ENCODE measurements at regions not wholly inside any gene's neighbourhood (a gene's known extent, or its start where the extent isn't known, plus 50 kb on each side); places are given as distances from the start of the nearest gene placed in this dataset.
"Not testable (repeated sequence)": the region's sequence is repeated elsewhere in the genome, so short reads cannot be mapped to it uniquely, and the experiment has no call there.

DNA sequence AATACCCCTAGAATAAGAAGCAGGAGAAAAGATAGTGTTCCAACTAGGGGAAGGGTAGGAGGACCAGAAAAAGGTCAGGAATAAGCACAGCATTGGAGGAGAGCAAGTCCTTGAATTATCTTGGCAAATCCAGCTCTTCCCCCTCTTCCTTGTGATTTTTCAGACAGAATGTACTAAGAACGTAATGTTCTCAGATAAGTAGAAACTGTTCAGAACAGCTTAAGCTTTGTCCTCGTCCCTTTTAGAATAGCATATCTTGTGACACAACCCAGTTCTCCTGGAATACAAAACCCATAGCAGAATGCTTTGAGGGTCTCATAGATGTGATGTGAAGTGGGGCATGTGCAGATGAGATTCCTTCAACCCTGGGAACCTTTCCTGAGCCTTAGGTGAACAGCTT is 97.4 kb downstream of the EMB start:
- DNase-seq, result no peak

DNA sequence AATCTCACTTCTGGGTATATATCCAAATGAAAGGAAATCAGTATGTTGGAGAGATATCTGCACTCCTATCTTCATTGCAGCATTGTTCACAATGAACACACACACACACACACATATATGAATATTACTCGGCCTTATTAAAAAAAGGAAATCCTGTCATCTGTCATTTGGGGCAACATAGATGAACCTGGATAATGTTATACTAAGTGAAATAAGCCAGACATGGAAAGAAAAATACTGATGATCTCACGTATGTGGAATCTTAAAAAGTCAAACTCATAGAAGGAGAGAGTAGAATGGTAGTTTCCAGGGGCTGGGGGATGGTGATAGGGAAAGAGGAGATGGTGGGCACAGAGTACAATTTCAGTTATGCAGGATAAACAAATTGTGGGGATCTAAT is 100.3 kb downstream of the EMB start:
- no peak for DNase-seq

DNA sequence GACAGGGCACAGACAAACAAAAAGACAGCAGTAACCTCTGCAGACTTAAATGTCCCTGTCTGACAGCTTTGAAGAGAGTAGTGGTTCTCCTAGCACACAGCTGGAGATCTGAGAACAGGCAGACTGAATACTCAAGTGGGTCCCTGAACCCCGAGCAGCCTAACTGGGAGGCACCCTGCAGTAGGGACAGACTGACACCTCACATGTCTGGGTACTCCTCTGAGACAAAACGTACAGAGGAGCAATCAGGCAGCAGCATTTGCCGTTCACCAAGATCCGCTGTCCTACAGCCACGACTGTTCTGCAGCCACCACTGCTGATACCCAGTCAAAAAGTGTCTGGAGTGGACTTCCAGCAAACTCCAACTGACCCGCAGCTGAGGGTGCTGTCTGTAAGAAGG is 110.5 kb downstream of the EMB start:
- not testable (repeated sequence) for DNase-seq

DNA sequence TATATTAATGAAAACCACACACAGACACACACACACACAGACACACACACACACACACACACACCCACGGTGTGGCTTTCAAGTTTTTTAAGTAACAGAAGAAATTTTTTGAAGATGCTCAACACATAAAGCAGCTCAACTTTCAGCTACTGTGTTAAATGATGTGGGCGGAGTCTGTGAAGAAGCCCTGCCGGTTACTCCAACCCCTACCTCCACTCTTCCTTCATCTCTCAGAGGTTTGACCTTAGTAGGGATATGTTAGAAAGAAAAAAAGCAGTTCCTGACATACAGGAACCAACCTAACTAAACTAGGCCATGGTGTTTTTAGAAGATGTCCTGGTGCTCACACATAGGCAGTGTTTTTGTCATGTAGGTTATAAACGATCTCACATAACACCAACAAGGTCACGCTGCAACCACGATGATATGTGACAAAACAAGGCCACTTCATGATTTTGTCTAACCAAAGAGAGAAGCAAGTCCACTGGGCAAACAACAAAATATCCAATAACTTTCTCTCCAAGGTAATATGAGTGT is 112.8 kb downstream of the EMB start:
- no peak for DNase-seq

DNA sequence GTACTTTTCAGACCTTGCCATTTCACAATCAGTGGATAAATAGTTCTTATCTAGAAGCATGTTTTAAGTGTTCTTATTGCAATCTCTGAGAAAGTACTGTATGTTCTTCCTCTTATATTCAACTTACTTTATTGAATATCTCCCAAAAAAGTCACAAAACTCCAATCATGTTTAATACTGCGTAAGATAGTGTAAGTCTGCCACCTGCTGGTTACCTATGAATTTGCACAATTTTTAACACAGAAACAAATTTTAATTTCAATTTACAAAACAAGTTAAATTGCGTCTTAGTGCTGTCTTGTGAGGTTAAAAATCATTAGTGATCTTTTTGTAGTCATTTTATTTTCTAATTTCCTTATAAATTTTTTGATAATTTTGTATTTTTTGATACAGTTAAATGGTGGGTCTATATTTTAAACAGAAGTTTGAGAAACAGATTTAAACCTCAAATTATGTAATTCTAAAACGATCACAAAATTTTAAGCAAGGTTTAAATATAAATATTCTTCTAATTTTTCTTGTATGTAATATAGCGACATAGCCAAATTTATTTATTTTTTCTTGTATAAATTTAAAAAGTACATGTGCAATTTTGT is 115.8 kb downstream of the EMB start:
- DNase-seq, result peak; percentile 55

DNA sequence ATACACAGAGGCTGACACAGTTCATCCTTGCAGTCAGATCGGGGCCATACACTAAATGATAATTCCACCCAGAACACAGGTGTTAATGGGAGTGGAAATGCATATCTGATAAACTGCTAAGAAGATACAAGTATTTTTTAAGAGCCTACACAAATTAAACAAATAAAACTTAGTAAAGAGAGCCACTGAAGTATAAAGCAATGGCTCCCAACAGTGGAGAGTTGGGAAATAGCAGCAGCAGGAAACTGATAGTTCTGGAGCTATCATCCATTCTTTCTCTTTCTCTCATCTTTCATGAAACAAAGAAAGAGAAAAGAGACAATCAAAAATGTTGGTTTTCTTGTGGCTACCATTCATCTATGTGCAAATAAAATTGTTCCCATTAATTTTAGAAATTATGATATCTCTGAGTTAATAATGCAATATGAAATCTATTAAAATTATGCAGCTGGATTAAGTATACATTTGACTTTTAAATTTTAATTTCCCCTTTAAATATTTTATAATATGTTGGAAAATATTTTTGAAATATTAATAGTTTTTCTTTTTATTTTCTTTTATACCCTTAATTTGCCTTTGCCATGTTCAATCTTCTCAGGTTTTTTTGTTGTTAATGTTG is 120.8 kb downstream of the EMB start:
- DNase-seq, result peak; percentile 29

DNA sequence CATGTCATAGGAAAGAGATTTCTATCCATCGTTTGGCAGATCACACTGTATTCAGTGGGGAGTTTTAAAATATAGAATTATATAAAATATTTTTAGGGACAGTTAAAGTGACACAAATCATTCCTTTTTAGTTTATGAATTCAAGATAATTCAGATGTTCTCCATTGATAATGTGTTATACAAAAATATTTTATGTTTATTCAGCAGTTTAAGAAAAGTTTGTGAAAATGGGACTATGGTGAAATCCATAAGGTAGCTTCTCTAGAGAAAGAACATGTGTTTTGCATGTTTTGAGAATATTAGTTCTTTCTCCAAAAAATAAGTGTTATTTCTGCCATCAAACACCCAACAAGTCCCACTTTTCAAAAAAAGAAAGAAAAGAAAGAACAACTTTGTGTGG is 122.9 kb downstream of the EMB start:
- DNase-seq, result no peak

DNA sequence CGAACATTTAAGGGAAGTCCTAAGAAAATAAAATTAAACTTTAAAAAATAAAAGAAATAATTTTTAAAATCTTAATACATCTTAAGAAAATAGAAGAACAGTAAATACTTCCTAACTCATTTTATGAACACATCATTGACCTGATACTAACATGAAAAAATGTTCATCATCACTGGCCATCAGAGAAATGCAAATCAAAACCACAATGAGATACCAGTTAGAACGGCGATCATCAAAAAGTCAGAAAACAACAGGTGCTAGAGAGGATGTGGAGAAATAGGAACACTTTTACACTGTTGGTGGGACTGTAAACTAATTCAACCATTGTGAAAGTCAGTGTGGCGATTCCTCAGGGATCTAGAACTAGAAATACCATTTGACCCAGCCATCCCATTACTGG is 134.6 kb downstream of the EMB start:
- not testable (repeated sequence) for DNase-seq

DNA sequence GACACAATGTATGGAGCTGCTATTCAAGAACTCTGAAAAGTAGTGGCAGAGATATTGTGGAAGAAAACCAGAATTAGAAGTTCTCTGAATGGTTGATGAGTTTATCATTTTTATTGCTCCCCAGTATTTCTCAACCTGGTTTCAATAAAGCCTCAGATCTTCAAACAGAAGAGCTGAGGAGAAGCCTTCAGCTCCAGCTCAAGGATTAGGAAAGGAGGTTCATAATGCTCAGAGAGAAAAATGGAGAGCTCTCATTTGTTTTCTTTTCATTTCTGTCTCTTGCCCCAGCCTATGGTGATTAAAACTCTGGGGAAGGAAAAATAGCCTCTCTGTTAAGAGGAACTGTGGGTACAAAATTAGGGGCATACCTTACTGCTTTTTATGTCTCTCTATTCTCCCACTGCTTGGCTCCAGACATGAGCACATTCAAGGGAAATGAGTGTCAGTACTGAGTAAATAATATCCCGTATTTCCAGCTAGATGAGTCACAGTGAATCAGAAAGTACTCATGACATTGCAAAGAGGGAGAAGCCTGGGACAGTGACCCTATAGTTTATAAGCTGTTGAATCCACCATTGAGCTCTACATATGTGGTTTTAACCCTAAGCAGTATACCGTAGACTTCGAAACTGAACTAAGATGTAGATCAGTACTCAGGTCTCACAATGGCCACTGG is 138.1 kb downstream of the EMB start:
- DNase-seq, result no peak

DNA sequence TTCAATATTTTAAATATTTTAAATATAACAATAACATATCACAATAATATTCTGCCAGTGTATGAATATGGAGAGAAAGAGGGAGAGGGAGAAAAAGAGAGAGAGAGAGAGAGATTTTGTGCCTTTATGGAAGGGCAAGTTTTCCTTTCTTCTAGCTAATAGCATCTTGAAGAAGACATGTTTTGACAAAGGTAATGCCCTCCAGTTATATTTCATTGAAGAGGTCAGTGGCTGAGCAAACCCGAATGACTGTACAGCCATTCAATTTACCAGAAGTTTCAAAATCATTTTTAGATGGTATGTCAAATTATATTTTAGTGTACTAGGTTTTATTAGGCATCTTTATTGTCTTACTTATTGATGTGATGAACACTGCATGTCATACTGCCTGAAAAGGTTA is 139.3 kb downstream of the EMB start:
- no peak for DNase-seq

DNA sequence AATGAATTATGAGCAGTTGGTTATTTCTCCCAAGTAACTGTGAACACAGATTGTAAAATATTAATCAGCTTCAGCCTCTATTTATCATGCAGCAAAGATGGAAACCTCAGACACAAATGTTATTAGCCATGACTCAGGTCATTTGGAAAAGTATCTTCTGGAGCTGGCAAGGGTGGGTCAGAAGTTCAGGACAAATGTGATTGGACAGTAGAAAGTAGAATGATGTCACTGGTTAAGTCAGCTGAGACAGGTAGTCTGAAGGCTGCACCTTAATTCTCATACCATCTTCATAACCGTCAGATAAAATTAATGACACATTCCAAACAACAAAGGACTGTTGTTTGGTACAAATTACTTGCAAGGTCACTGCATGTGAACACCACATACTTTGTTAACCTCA is 140.2 kb downstream of the EMB start:
- DNase-seq, result no peak

DNA sequence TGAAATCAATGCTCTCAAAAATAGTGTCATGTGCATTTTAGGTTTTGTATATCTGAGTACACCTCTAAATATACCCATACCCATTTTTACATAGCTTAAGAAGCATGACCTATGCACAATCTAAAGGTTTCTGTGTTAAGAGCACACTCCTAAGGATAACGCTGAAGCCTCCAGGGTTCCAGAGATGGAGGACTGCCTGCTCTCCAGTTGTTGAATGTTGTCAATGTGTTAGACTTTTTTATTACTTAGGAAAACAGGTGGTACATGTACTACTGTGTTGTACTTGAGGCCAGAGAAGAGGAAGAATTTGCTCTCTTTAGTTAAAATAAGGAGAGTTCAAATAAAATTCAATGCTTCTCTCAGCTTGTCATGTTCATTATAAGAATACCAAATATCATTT is 141.2 kb downstream of the EMB start:
- DNase-seq, result no peak

DNA sequence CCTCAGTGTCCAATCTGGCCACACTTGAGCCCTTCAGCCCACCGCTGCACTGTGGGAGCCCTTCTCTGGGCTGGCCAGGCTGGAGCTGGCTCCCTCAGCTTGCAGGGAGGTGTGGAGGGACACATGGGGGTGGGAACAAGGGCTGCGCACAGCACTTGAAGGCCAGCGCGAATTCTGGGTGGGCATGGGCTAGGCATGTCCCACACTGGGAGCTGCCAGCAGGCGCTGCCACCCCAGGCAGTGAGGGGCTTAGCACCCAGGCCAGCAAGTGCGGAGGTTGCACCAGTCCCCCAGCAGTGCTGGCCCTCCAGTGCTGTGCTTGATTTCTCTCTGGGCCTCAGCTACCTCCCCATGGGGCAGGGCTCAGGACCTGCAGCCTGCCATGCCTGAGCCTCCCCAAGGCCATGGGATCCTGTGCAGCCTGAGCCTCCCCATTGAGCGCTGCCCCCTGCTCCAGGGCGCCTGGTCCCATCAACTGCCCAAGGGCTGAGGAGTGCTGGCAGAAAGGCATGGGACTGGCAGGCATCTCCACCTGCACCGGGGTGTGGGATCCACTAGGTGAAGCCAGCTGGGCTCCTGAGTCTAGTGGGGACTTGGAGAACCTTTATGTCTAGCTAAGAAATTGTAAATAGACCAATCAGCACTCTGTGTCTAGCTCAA is 148.2 kb downstream of the EMB start:
- DNase-seq, result no peak

DNA sequence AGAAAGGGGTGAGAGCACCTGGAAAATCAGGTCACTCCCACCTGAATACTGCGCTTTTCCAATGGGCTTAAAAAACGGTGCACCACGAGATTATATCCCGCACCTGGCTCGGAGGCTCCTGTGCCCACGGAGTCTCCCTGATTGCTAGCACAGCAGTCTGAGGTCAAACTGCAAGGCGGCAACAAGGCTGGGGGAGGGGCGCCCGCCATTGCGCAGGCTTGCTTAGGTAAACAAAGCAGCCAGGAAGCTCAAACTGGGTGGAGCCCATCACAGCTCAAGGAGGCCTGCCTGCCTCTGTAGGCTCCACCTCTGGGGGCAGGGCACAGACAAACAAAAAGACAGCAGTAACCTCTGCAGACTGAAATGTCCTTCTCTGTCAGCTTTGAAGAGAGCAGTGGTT is 160.6 kb downstream of the EMB start:
- DNase-seq, result not testable (repeated sequence)

Measured in OCI-M1 (cell line).